SHP77 treated with DMSO at 0.1 percent for 48 hours (cell line): ENCODE measurements at regions not wholly inside any gene's neighbourhood (a gene's known extent, or its start where the extent isn't known, plus 50 kb on each side); places are given as distances from the start of the nearest gene placed in this dataset.

ENCODE experiments used
- DNase-seq: peaks from one replicate; lab custom pipeline; 2025; lab: John Stamatoyannopoulos, UW

DNA sequence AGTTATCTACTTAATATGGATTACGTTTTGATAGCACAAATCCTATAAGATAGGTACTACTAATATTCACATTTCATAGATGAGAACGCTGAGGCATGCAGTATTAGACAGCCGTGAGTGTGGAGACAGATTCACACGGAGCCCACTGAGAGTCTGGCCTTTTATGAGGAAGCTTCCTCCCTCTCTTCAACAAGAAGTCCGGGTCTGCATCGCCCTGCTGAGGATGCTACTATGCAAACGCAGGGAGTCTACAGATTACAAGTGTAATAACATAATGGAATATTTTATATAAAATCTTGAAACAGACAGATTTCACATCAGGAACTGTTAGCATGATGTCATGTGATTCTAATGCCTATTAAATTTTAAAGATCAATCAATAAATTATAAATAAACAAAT, 255.9 kb upstream of the GLI3 start:
- DNase-seq: no peak

DNA sequence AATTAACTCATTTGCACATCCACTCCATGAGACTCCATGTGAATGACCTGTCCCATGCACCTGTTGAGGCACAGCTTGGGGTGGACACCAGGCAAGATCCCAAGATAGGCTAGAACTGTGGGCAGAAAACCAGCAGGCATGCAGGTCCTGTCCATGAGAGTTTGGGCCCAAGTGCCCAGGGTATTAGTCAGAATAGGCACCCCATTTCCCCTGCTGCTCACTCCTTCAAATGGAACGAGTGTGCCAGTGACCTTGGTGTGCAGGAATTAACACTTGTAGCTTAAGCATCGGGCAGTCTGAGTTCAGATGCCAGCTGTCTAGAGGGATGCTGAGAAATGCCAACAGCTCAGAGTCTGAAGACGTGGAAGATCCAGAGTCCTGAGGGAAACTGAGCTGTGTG, 254.1 kb upstream of the GLI3 start:
- DNase-seq: no peak

DNA sequence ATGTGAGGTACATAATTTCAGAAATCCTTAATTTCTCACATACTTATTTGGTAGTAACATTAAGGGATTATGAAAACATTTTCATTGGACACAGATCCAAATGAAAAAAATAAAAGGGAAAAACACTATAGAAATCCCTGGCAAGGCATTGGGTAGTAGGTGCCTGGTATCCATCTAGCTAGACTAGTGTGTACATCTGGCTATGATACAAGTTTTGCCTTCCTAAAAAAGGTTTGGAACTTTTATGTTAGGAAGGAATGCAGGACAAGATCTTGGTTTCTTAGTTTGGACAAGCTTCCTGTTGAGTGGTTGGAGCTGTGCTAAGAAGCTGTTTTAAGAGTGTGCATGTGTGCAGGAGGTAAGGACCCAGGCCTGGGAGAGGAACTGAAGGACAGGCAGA, 252.3 kb upstream of the GLI3 start:
- no peak for DNase-seq

DNA sequence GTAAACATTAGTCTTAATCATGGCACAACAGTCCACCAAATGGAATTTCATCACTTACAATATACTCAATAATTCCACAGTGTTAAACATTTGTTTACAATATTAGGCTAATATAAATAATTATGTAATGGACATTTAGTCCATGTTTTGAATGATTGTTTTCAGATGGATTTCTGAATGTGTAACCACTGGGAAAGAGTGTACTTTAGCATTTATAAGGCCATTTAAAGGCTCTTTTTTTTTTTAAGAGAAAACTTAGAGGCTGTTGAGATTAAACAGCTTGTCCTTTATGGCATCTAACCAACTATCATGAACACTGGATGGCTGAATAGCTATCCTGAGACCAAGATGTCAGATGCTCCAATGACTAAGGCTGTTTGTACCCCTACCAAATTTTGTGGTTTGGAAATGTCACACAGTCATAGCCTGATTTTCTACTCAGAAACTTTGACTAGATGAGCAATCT, 248.3 kb upstream of the GLI3 start:
- DNase-seq: no peak

DNA sequence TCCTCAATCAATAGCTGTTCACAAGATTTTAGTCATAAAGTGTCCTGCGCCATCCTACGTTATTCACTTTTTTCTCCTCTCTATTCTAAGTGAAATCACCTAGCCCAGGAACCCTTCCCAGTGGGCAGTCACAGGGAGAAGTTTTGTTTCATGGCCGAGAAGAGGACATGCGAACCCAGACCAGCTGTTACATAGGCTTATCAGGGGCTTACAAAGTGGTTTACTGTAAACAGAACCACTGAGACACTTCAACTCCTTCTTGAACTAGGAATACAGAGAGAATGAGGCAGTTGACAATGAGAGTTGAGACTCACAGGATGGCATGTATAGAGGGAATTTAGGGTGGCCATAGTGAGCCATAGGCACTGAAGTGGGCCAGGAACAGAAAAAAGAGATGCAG, 246.9 kb upstream of the GLI3 start:
- DNase-seq: no peak

DNA sequence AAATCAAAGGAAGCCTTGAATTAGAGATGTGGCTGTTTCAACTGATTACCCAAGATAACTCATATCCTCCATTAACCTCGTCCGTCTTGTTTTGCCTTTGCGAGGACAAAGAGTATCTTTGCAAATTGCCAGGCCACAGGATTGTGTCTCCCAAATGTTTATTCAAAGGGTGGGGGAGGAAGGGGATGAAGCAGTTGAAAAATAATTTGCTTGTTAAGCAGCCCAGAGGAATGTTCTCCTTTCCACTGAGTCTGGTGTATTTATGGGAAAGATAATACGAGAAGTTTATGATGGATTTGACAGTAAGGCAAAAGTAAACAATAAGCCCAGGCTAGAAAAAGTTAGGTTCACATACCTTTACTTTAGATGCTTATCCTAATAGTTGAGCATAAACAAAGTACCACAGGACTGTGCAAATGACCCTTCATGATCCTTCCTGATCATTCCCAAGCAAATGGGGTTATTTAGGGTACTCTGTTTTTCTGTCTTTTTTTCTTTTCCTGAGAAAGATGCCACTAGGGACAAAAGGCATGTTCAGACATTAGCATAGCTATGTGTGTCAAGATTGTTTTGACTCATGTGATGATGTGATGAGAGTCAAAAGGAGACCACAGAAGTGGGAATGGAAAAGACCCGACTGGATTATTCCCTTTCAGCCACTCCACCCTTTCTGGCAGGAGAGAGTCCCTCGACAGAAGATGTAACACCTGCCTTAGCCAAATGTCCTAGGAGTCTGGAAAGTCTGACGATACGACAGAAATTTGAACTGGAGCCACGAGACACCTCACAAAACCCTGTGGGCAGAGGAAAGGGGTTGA, 243.0 kb upstream of the GLI3 start:
- DNase-seq: no peak

DNA sequence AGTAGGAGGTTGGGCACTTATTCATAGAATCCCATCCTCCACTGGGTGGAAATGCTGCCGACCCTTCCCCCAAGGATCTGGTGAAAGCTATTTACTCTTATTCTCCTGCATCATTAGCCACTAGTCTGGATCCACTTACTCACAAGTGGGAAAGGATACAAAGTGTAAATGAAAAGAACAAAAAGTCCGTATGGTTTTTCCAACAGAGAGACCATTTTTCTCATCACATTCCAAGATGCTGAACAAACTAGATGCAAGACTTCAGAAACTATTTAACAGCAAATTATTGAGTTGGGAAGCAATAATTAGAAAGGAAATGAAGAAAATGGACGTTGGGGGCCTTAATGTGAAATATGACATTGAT, 242.4 kb upstream of the GLI3 start:
- no peak for DNase-seq

DNA sequence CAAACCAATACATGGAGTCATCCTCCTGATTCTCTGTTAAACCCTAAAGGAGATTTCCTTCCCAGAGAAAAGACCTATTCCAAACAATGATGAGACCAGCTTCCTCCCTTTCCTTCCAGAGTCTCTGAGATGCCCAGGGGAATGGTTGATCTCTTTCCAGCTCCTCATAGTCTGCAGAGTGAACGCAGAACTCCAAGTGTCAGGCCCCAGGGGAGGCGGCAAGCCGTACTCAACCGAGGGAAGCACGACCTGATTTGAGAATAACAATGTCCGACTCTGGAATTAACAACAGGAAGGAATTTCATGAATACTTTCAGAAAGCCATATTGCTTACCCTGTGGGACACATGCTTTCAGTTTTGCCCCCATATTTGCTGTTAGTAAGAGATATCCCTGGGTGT, 241.7 kb upstream of the GLI3 start:
- DNase-seq: no peak

DNA sequence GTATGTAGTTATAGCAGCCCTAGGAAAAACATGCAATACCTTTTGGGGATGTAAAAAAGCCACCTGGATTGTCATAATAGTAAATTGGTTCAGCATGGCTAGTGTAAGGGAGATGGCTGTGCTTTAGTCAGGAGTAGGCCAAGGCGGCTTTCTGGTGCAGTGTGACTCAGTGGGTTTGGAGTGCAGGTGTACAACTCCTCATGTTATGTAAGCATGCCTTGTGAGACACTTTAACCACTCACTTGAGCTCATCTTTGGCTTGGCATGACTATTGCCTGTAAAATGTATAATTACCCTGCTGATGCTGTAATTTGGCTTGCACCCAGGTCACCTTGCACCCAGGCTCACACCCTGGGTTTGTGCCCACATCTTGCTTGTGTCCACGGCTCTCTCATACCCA, 239.2 kb upstream of the GLI3 start:
- no peak for DNase-seq

DNA sequence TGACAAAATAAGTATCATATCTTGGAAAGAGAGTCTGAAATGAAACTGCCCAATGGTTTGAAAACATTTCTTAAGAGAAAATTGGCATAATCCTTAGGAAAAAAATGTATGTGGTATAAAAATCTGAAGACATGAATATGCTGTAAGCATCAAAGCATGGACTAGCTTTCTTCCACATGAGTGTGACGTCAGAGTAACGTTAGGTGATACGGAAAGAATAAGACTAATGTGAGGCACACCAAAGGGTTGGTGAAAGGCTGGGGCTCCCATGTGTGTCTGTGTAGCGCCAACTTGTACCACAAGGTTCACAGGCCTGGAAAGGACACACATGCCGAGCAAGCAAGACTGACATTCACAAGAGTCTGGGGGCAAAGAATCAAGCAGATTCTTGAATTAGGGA, 238.1 kb upstream of the GLI3 start:
- no peak for DNase-seq

DNA sequence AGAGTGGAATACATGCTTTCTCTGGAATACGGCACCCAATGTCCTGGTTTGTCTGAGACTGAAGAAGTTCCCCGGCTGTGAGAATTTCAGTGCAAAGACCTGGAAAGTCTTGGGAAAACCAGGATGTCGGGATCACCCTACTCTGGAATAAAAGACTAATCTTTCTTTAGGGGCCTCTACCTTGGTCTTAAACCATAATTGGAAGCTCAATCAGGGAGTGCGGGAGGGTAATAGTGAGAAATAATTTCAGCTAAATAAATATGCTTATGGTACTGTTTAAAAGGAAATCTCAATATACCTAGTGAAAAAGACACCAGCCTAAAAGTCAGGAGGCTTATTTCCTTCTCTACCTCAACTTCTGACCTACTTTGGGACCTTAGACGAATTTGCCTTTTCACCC, 236.1 kb upstream of the GLI3 start:
- no peak for DNase-seq

DNA sequence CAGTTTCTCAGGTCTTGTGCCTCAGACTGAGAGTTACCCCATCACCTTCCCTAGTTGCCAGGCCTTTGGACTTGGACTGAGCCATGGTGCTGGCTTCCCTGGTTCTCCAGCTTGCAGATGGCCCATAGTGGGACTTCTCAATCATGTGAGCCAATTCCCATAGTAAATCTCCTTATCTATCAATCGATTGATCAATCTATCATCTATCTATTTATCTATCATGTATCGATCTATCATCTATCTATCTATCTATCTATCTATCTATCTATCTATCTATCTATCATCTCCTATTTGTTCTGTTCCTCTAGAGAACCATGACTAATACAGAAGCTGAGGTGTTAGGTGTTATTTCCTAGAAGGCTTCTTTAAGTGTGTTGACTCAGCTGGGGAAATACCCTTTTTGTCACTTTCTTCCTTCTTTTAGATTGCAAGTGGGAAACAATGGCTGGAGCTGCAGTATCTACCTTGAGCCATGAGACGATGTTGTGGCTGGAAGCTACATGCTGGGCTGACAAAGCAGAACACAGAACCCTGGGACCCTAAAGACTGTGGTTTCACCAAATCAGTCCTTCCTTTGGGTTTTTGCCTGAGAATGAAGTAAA, 234.7 kb upstream of the GLI3 start:
- no peak for DNase-seq

DNA sequence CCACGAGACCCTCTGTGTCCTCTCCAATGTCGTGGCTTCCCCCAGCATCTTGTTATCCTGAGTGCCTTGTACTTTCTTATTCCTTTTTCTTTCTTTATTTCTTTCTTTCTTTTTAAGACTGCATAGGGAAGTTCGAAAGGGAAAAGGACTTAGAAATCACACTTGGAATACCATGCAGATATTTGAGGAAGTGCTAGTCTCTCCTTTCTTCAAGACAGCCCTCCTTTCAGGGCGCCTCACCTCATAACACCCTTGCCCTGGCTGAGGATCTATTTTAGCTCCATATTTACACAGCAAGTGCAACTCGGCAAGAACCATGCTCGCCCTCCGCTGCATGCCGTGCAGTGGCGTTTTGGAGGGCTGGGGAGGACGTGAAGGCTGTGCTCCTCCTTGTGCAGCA, 232.3 kb upstream of the GLI3 start:
- DNase-seq: no peak

DNA sequence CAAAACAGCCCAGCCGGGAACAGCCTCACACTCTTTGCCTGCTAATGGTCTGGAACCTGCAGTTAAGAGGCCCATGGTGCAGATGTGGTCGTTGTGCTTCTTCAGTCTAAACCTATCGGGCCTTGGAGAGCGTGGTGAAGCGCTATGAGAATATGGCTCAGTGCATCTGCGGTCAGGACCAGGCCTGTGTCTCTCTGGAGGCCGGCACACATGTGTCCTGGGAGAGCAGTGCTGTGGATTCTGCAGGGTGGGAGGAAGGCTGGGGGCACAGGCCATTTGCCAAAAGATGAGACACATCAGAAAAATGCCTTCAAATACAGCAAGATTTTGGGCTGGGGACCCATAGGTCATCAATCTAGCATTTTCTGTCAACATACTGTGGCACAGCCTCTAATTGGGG, 231.5 kb upstream of the GLI3 start:
- DNase-seq: no peak

DNA sequence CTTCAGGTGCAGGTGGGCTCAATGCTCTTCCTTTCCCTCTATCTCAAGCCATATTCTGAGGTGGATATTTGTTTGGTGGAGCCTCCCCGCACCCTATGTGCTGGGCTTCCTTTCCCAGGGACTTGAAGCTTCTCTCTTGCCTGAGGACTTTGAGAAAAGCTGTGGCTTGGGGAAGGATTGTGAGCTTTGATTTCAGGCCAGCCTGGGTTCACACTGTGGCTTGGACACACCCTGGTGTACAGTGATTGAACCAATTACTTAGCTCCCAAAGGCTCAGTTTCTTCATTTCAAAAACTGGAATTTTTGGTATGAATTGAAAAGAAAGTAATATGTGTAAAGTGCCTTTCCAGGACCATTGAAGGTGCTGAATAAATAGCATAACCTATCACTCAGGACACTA, 224.5 kb upstream of the GLI3 start:
- DNase-seq: no peak

DNA sequence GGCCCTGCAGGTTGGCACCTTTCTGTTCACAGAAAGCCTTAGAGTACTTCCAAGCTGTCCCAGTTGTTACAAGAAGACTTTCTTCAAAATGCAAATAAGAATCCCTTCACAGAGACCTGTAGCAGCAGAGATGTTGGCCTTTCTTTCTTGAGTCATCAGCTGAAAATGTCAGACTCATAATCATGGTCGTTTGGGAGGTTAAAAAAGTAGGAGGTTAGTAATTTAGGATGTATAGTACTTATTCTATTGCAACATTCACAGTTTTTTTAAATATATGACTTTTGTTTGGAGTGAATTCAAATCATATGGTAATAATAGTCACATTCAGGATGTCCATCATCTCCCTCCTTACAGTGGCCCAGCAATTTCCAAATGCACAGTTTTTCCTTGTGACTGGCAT, 223.9 kb upstream of the GLI3 start:
- no peak for DNase-seq

DNA sequence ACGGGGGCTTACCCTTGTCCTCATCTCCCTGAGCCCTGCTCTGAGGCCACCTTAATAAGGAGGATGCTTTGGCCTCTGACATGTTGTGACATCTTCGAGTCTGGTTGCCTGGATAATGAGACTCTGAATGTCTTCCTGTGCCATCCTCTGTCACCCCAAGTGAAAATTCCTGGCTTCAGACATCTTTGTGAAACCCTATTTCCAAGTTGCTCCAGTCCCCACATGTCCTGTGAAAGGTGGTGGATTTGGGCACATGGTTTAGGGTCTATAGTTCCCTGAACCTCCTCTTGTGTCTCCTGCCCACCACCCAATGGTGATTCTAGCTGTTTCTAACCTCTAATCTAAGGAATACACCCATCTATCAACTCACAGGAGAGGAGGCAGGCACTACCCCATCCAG, 223.1 kb upstream of the GLI3 start:
- DNase-seq: no peak

DNA sequence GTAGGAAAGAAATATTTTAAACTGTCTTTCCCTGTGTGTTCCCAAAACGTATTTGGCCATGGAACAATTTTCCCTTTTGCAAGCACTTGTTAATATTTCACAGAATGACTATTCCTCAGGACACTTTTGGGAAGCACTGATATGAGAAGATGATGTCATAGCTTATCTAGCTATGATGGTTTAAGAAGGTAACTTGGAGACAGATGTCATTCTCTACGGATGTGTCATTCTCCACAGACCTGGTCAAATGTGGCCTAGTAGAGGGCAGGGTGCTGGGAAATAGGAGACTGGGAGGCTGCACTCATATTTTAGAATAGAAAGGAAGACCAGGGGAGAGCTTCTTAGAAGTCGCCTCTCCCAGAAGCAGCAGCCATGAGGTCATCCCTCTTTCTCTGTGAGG, 220.7 kb upstream of the GLI3 start:
- DNase-seq: no peak

DNA sequence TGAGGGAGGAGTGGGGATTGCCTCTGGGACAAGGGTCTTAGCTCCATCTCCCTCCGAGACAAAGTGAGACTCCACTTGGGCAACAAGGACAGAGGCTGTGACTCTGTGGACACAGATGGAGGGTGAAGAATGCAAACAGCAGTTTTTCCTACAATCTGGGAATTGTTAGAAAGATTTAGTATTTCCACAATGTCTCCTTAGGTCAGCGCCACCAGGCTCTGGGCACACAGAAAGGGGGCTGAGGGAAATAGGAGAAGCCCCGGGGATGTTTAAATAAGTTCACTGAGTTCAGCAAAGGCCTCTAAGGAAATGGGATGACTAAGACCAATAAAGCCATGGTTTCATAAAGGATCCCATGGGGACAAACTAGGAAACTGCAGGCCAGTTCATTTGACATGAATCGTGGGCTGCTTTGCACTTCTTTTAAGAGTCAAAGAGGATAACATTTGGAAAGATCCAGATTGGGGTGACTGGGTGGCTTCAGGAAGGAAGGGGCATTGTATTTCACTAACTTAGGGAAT, 219.8 kb upstream of the GLI3 start:
- DNase-seq: no peak

DNA sequence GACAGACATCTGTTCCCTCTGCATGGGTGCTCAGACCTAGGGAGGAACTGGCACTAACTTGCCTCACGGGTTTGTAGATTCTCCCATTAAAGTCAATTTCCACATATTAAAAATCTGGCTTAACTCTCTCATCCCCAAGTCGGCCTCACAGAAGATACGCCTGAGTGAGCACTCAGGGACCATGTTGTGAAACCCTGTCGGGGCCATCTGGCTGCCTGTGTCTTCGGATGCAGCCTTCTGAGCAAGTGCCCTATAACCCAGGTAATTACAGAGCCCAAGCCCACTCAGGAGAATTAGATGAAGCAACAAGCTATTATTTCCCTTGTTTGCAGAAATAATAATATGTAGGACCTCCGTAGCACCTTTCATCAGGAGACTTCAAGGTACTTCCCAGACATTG, 219.3 kb upstream of the GLI3 start:
- no peak for DNase-seq

DNA sequence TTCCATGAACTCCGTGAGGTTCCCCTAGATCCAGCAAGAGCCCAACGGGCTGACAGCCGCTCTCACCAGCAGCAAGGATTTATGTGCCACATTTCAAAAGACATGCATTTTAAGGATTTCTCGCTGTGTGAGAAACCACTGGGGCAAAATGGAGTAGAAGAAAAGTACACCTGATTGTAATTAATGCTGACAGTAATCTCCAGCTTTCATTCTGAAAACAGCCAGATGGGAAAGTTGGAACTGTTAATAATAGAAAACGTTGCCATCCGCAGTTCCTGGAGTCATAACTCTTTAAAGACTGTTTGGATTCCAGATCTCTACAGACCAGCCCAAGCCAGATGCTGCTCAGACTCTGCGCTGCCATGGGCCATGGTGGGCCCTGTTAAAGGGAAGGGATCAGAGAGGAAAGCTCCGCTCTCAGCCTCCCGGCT, 216.9 kb upstream of the GLI3 start:
- no peak for DNase-seq

DNA sequence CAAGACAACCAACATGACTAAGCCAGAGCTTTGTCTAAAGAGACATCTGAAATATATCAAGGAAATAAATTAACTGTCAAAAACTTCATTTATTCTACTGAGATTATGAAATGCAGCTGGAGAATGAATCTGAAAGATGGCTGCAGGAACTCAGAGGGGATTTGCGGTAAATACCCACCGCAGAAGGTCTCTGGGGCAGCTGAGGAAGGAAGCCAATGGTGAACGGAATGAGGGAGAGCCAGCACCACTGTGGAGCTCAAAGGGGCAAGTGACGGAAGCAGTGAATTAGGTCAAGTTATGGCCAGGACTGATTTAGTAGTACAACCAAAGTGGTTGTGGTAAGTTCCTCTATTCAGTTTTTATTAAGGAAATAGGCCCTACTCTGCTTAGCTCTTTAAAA, 215.3 kb upstream of the GLI3 start:
- no peak for DNase-seq

DNA sequence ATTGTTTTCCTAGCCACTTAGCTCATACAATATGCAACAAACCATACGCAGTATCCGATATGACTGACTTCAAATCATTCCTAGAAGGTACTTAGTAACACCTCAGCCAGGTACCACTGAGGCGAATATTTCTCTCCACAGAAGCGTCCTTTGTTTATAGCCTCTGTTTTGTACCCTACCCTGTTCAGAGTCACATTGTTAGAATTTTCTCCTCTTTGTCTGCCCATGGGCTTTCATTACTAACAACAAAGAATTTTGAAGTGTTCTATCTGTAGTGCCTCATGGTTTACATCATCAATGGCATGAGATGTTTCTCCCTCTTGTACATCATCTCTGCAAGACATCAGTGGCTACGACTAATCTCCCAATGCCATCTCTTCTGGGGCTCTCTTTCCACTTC, 212.4 kb upstream of the GLI3 start:
- DNase-seq: no peak

DNA sequence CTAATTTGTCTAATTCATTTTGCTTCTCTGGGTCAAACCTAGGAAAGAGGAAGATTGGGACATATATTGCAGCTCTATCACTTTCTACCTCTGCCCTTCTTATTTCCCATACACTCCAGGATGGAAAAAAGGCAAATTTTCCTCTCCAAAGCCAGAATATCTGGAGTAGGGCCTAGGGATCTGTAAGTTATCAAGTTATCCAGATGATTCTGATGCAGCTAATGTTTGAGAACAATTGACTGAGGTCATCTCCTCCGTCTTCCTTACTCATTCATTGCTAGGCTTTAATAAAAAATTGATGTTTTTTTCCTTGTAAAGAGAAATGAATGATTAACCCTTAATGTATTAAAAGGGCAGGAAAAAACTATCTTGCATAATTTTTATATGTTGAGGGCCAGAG, 211.9 kb upstream of the GLI3 start:
- no peak for DNase-seq
